AG20443 (cell line): ENCODE measurements at regions not wholly inside any gene's neighbourhood (a gene's known extent, or its start where the extent isn't known, plus 50 kb on each side); places are given as distances from the start of the nearest gene placed in this dataset.

ENCODE experiments used
- DNase-seq: peaks from one replicate; pipeline ENCODE4 v3.0.0; 2012; ENCODE audit warnings: low spot score, mixed read lengths

DNA sequence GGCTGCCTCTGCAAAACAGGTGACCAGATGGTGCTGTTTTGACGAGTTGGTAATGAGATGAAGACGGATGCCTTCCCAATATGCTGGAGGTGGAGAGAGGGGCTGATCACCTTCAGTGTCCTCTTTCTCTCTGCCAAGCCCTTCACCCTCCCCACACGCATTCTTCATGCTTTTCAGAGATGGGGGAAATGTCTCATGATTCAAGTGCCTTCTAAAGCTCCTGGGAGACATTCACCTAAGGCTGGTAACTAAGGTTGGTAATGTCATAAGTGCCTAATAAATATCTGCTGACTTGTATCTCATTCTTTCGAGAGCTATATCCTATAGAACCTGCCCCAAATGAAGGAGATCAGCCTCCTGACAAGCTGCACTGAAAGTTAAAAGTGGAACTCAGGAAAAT is 86.2 kb upstream of the MBNL2 start:
- DNase-seq = no peak

DNA sequence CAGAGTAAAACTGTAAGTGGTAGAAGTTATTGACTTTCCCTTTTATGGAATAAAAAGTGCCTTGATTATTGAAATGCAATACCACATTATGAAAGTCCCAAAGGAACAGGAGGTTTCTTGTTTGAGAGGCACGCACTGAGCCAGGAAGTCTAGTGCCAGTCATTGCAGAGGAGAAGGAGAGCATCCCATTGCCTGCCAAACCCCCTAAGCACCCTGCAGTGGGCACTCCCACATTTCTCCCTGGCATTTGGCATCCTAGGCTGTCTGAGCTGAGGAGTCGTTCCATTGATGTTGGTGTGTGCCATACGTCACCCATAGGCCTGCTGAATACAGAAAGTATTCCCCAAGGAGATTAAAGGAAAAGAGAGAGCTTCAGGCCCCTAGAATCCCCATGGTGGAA is 85.7 kb upstream of the MBNL2 start:
- no peak for DNase-seq

DNA sequence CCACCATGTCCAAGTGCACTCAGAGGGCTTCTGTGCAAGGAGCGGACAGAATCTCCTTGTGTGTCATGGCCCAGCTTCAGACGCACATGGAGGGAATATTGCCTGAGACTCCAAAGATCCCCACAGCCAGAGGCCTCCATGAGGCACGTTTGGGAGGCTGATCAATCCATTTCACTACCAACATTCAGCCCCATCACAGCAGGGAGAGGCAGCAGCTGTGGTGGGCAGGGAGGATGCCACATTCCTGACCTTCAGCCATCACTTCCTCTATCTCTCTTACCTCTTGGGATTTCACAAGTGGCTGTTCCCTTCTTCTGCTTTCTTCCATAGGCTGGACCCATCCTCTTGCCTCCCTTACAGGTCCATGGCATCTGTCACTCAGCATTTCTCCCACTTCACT is 82.4 kb upstream of the MBNL2 start:
- no peak for DNase-seq

DNA sequence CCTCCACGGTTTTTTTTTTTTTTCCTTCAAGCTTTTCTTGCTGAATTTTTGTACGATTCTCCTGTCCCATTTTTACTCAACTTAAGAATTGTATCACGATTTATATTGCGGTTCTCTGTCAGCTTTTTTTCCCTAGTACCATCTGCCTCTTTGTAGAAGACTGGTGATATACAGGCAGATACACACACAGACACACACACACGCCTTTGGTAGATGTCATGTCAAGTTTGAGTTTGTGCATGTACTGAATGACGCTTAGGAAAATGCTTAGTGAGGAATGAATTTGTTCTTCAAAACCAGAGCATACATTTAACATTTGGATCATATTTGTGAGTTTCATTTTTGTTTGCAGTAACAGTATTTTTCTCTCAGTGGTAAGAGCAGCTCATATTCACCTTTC is 82.0 kb upstream of the MBNL2 start:
- no peak for DNase-seq

DNA sequence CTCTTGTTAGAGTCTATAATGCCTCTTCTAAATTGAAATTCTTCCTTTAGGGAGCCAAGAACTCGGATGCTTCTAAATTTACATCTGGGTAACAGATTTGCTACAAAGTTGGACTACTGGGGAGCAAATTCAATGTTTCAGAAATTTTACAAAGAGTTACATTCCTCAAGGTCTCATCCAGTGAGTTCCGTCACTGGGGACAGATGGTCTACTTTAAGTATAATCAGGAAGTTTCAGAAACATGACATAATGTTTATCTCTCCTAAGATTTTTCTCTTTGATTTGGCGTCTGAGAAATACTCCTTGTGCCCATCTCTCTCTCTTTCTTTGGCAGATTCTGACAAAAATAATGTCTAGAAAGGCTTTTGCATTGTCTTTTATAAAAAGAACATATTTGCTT is 81.5 kb upstream of the MBNL2 start:
- DNase-seq = peak; percentile 16

DNA sequence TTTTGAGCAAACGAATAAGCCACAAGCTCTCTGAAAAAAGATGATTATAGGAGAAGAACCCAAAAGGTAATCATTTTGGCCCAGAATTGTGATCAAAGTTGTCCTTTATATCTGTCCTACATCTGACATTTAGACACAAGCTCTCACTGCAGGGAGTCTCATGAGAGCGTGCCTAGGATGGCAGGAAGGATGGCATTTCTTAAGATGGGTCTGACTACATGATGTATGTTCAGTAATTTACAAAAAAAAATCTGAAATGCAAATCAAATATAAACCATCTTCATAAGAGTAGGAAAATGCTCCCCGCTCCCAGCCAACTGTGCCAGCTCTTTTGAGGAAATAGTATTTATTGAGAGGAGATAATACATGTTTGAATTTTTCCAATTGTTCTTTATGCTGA is 81.0 kb upstream of the MBNL2 start:
- DNase-seq = no peak

DNA sequence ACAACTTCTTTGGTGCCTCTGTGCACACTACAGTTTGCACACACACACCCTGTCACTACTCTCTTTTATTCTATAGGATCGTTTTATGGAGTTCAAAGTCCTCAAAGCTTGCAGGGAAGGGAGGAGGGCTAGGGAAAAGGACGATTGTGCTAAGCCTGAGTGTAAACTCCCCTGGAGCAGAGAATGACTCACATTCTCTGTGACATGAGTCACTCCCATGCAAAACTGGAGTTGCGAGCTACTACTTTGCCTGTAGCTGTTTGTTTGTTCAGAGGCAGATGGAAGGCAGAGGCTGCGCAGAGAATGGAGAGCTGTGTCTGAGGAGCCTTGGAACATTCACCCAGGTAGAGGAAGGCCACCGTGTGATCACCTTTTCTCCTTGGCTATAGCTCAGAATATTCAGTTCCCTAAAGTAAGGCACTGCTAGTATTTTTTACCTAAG is 80.5 kb upstream of the MBNL2 start:
- DNase-seq = peak; percentile 89

DNA sequence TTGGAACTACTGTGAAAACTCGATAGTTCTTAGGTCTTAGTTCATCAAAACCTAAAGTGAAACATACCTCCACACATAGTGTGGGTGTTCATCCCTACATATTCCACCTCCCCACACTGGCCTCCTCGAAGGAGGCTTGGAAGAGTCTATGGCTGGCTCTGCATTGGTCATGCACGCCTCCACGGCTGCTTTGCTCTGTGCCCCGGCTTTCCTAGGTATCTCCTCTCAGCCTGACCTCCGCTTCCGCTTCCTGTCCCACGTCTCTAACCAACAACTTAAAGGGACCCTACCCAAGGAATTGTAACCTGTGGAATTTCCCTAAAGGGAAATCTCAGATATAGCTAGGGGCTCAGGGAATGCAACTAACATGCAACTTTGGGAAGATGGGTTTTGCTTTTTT is 79.7 kb upstream of the MBNL2 start:
- peak; percentile 60 for DNase-seq

DNA sequence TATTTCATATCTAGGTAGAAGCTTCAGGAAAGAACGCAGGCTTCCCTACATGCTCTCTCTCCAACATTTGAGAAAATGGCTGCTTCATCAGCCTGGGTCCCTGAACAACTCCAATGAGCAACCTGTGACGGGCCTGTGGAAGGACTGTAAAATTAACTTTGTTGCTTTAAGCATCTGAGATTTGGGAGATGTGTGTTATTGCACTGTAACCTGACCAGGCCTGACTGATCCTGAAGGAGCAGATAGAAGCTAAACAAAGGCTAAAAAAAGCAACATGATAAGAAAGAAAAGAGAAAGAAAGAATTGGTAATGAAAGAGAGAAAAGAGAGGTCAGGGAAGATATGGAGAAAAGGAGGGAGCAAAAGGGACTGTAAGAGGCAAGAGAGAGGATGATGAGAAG is 77.1 kb upstream of the MBNL2 start:
- DNase-seq = no peak

DNA sequence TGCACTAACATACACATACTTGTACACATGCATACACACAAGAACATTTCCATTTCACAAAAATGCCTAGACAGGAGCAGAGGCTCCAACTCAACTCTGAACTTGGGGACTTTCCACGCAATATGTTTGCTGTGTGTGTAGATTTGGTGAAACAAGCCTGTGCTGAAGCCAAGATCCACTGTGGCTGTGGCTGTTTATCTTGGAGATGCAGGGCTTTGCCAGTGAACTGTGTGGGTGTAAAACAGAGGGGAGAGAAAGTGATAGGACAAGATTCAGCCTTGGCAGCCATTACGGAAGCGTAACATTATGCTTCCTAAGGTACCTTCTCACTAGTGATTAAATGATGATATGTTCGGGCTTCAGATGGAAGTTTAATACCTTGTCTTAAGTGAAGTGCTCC is 73.2 kb upstream of the MBNL2 start:
- DNase-seq = no peak

DNA sequence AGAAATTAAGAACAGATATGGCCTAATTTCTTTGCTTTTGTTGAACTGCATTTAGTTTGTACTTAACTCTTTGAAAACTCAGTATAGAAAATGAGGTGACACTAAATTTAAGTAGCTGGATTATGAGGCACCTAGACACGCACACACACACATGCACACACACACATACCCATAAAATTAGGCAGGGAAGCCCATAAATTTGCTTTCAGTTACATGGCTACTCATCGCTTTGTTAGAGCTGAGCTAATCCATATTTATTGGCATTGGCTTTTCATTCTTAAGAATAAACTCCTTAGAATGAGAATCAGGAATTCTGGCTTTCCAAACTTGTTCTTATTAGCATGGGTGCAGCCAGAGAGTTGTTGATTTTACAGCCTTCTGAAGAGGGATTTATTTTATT is 61.7 kb upstream of the MBNL2 start:
- no peak for DNase-seq

DNA sequence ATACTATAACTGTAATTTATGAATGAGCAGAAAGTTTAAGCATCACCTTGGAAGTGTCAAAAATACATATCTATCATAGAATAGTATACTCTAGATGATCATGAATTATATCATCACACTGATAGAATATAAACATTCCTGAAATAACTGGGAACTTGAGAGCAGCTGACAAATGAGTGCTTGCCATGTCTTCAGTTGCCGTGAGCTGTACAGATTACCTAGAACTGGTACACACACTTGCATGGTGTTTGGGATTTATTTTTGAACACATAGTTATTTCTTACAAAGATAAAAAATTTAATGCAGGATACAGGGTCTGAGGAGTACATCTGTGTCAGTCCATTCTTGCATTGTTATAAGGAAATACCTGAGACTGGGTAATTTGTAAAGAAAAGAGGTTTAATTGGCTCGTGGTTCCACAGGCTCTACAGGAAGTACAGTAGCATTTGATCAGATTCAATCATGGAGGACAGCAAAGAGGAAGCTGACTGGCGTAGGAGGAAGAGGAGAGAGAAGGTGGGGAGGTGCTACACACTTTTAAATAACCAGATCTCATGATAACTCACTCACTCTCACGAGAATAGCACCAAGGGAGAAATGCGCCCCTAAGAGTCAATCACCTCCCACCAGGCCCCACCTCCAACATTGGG is 60.4 kb upstream of the MBNL2 start:
- DNase-seq = no peak

DNA sequence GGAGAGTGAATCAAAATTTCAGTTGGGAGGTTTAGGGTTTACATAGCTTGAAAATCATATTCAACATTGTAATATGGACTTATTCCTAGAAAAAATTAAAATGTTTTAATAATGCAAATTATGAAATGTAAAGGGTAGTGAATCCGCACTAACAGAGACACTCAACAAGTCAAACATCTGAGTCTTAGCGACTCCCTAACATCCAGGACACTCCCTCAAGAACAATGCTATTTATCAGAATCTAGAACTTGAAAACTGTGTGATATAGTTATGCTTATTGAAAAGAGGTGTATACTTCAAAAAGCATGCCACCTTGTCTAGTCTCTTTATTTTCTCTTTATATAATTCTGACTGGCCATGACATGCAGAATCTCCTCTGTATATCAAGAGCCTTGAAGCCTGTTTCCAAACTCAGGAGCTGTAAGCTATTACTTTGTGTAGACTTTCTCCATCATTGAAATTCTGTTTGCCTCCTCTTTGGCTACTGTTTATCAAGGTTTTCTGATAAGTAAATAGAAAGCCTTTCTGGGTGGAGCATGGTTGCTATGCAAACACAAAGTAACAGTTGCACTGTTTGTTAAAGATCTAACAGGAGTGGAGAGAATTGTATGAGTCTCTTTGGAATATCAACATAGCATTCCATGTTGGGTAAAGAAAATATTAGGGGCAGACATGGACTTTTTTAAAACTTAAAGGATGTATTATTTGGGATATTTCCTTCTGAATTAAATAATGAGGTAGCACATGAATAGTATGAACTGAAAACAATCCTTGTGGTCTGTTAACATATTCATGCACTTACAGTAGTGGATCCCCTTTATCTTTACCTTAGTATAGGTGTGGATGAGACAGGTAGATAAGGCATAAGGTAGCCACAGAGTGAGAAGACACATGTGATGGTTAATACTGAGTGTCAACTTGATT is 56.4 kb upstream of the MBNL2 start:
- DNase-seq = no peak

DNA sequence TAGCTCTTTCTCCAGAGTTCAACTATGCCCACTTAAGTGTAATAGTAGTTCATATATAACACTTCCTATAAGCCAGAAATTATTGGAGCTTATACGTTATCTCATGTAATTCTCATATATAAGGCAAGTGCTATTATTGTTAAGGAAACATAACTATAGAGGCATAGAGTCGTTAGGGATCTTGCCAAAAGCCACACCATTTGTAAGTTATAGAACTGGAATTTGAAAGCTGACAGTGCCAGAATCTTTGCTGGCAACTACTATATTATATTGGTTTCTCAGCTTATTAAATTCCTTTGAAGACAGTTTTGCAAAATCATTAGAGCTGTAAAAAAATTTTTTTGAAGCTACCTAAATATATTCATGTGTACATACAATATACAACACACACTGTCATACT is 51.0 kb upstream of the MBNL2 start:
- no peak for DNase-seq
